ENCODE measurements at regions not wholly inside any gene's neighbourhood (a gene's known extent, or its start where the extent isn't known, plus 50 kb on each side); places are given as distances from the start of the nearest gene placed in this dataset.

GRCh38 chr6:148629181-148629580 lies 117.6 kb upstream of the UST start:
- peaks cover 0 to 2% (median 0%) of the 10 kb centered on the region in 4 donors for H3K27me3 ChIP-seq (ENCODE audit: control insufficient read depth in 4 of 4, insufficient read depth in 4 of 4, low read length in 3 of 4)
- no peaks in the 10 kb centered on the region for H3K36me3 ChIP-seq (ENCODE audit: control insufficient read depth in 4 of 4, insufficient read depth in 3 of 4, low read depth in 1 of 4, low read length in 3 of 4)
- WGBS = 45% methylated on average over 1 of the region's 1 CpG
- no peaks in the 10 kb centered on the region for H3K9me3 ChIP-seq (ENCODE audit: control insufficient read depth in 4 of 4, low read length in 3 of 4)
- no peak for TF ChIP-seq HNF4G (IDR thresholded peaks at IDR 0.05)
- TF ChIP-seq NR2F2 (IDR thresholded peaks at IDR 0.05) = no peak
- TF ChIP-seq EGR1 (IDR thresholded peaks at IDR 0.05; ENCODE audit: low read depth in 2 of 2) = no peak
- no peak for TF ChIP-seq RAD21 (IDR thresholded peaks at IDR 0.05)
- TF ChIP-seq, protein P1, sequence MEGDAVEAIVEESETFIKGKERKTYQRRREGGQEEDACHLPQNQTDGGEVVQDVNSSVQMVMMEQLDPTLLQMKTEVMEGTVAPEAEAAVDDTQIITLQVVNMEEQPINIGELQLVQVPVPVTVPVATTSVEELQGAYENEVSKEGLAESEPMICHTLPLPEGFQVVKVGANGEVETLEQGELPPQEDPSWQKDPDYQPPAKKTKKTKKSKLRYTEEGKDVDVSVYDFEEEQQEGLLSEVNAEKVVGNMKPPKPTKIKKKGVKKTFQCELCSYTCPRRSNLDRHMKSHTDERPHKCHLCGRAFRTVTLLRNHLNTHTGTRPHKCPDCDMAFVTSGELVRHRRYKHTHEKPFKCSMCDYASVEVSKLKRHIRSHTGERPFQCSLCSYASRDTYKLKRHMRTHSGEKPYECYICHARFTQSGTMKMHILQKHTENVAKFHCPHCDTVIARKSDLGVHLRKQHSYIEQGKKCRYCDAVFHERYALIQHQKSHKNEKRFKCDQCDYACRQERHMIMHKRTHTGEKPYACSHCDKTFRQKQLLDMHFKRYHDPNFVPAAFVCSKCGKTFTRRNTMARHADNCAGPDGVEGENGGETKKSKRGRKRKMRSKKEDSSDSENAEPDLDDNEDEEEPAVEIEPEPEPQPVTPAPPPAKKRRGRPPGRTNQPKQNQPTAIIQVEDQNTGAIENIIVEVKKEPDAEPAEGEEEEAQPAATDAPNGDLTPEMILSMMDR (IDR thresholded peaks at IDR 0.05; ENCODE audit: low read depth, low read length, missing input control) = no peak
- no peak overlapping the region for H3K27ac ChIP-seq (ENCODE audit: low read depth in 1 of 2, low read length in 2 of 2)
- H3K4me3 ChIP-seq (ENCODE audit: low read depth in 1 of 3, low read length in 3 of 3) = no peak overlapping the region
- no peak for DNase-seq (ENCODE audit: low spot score)
- no peaks in the 10 kb centered on the region for H3K4me1 ChIP-seq (ENCODE audit: control insufficient read depth in 4 of 4, insufficient read depth in 4 of 4, low read length in 3 of 4)
- H3K9ac ChIP-seq (ENCODE audit: low read depth in 1 of 2, low read length in 2 of 2) = no peak overlapping the region

- no peak overlapping the region for H3K9ac ChIP-seq (ENCODE audit: low read depth in 1 of 2, low read length in 2 of 2)
- no peak for TF ChIP-seq TAF1 (conservative IDR thresholded peaks at IDR 0.05)
- TF ChIP-seq, protein P2, sequence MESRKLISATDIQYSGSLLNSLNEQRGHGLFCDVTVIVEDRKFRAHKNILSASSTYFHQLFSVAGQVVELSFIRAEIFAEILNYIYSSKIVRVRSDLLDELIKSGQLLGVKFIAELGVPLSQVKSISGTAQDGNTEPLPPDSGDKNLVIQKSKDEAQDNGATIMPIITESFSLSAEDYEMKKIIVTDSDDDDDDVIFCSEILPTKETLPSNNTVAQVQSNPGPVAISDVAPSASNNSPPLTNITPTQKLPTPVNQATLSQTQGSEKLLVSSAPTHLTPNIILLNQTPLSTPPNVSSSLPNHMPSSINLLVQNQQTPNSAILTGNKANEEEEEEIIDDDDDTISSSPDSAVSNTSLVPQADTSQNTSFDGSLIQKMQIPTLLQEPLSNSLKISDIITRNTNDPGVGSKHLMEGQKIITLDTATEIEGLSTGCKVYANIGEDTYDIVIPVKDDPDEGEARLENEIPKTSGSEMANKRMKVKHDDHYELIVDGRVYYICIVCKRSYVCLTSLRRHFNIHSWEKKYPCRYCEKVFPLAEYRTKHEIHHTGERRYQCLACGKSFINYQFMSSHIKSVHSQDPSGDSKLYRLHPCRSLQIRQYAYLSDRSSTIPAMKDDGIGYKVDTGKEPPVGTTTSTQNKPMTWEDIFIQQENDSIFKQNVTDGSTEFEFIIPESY (IDR thresholded peaks at IDR 0.05) = no peak
- H3K27ac ChIP-seq (ENCODE audit: low read depth in 1 of 2, low read length in 2 of 2) = no peak overlapping the region
- no peaks in the 10 kb centered on the region for H3K4me1 ChIP-seq (ENCODE audit: control insufficient read depth in 4 of 4, insufficient read depth in 4 of 4, low read length in 3 of 4)
- no peaks in the 10 kb centered on the region for H3K36me3 ChIP-seq (ENCODE audit: control insufficient read depth in 4 of 4, insufficient read depth in 3 of 4, low read depth in 1 of 4, low read length in 3 of 4)
- peaks cover 0 to 2% (median 0%) of the 10 kb centered on the region in 4 donors for H3K27me3 ChIP-seq (ENCODE audit: control insufficient read depth in 4 of 4, insufficient read depth in 4 of 4, low read length in 3 of 4)
- 44% methylated on average over 3 of the region's 3 CpGs for WGBS
- H3K4me3 ChIP-seq (ENCODE audit: low read depth in 1 of 3, low read length in 3 of 3) = no peak overlapping the region
- DNase-seq (ENCODE audit: low spot score) = no peak
- no peaks in the 10 kb centered on the region for H3K9me3 ChIP-seq (ENCODE audit: control insufficient read depth in 4 of 4, low read length in 3 of 4)
Measured at GRCh38 chr6:148629592-148630465, 117.0 kb upstream of the UST start.

DNA sequence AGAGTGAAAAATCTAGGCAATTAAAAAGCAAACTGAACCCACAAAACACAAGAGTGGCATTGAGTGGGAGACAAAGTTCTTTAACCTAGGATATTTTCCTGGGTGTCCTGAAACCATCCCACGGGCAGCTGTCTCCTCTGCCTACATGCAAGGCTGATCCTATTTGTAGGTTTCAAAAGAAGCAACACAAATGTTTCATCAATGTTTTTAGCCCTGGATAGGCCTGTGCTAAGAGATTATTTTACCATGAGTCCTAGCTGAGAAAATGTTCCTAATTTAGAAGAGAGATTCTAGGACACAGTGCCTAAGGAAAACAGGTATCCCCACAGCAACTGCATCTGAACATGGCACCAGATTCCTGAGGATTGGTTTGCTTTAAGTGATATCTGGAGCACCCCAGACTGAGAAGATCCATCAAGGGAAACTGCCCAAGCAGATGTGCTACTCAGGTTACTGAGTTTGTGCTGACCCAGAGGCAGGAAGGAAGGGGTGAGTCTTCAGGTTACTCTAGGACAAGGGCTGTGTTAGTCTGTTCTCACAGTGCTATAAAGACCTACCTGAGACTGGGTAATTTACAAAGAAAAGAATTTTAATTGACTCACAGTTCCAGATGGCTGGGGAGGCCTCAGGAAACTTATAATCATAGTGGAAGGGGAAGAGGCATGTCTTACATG lies 111.6 kb upstream of the UST start:
- TF ChIP-seq TAF1 (conservative IDR thresholded peaks at IDR 0.05) (no peak), EGR1 (IDR thresholded peaks at IDR 0.05; ENCODE audit: low read depth in 2 of 2) (no peak), YY1 (IDR thresholded peaks at IDR 0.05) (no peak), HNF4G (IDR thresholded peaks at IDR 0.05) (no peak)
- TF ChIP-seq, protein P3, sequence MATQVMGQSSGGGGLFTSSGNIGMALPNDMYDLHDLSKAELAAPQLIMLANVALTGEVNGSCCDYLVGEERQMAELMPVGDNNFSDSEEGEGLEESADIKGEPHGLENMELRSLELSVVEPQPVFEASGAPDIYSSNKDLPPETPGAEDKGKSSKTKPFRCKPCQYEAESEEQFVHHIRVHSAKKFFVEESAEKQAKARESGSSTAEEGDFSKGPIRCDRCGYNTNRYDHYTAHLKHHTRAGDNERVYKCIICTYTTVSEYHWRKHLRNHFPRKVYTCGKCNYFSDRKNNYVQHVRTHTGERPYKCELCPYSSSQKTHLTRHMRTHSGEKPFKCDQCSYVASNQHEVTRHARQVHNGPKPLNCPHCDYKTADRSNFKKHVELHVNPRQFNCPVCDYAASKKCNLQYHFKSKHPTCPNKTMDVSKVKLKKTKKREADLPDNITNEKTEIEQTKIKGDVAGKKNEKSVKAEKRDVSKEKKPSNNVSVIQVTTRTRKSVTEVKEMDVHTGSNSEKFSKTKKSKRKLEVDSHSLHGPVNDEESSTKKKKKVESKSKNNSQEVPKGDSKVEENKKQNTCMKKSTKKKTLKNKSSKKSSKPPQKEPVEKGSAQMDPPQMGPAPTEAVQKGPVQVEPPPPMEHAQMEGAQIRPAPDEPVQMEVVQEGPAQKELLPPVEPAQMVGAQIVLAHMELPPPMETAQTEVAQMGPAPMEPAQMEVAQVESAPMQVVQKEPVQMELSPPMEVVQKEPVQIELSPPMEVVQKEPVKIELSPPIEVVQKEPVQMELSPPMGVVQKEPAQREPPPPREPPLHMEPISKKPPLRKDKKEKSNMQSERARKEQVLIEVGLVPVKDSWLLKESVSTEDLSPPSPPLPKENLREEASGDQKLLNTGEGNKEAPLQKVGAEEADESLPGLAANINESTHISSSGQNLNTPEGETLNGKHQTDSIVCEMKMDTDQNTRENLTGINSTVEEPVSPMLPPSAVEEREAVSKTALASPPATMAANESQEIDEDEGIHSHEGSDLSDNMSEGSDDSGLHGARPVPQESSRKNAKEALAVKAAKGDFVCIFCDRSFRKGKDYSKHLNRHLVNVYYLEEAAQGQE (IDR thresholded peaks at IDR 0.05) = no peak
- TF ChIP-seq, protein P1 (IDR thresholded peaks at IDR 0.05; ENCODE audit: low read depth, low read length, missing input control) = no peak
- TF ChIP-seq, protein P2 (IDR thresholded peaks at IDR 0.05) = no peak
- 90% methylated on average over 1 of the region's 1 CpG for WGBS
- H3K36me3 ChIP-seq (ENCODE audit: control insufficient read depth in 4 of 4, insufficient read depth in 3 of 4, low read depth in 1 of 4, low read length in 3 of 4) = no peaks in the 10 kb centered on the region
- no peaks in the 10 kb centered on the region for H3K9me3 ChIP-seq (ENCODE audit: control insufficient read depth in 4 of 4, low read length in 3 of 4)
- no peak for DNase-seq (ENCODE audit: low spot score)
- H3K4me1 ChIP-seq (ENCODE audit: control insufficient read depth in 4 of 4, insufficient read depth in 4 of 4, low read length in 3 of 4) = no peaks in the 10 kb centered on the region
- peaks cover 0 to 2% (median 0%) of the 10 kb centered on the region in 4 donors for H3K27me3 ChIP-seq (ENCODE audit: control insufficient read depth in 4 of 4, insufficient read depth in 4 of 4, low read length in 3 of 4)
- no peak overlapping the region for H3K4me3 ChIP-seq (ENCODE audit: low read depth in 1 of 3, low read length in 3 of 3)
- no peak overlapping the region for H3K9ac ChIP-seq (ENCODE audit: low read depth in 1 of 2, low read length in 2 of 2)
- H3K27ac ChIP-seq (ENCODE audit: low read depth in 1 of 2, low read length in 2 of 2) = no peak overlapping the region
